ENCODE measurements at regions not wholly inside any gene's neighbourhood (a gene's known extent, or its start where the extent isn't known, plus 50 kb on each side); places are given as distances from the start of the nearest gene placed in this dataset.

DNA sequence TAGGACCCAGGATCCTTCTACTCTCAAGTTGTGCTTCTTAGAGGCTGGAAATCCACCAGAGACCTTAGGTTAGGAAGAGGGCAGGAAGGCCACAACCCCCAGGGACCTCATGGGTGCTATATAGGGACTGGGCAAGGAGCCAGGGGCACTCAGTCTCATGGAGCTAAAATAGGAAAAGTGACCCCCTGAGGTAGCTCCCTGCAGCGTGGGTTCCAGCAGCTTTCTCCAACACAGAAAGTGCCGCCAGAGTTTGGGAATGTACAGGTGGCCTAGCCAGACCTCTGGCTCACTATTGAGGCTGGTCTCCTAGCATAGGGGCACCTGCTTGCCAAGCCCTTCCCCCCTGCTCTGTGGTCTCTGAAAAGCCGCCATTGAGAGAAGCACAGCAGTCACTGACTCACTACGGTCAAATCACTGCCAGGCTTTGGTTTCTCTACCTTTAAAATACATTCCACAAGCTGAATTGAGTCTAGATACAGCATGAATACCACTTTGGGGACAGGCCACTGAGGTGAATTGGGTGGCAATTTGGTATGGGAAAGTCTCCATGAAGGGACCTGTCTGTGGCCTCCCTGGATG, 333.2 kb upstream of the PODXL start:
- intact Hi-C loops (cut with DNase I) = no loop called here
- DNase-seq (no peak), ATAC-seq (ENCODE audit: poor library complexity) (no peak)

DNA sequence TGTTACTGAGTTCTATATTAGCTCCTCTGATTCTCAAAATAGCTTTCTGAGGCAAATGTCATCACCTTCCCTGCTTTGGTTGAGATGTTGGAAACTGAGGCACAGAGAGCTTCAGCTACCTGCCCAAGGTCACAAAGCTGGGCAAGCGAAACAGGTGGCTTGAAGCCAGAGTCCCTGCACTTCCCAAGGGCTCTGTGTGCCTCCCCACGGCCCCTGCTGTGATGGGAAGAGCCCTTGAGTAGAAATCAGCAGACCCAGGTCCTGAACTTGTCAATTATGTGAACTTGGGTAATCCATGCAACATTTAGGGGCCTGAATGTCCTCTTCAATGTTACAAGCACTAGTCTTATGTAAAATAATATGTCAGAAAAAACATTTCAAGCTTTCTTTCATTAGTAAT, 327.3 kb upstream of the PODXL start:
- DNase-seq (no peak), ATAC-seq (ENCODE audit: poor library complexity) (no peak)
- intact Hi-C loops (cut with DNase I) = no loop called here

DNA sequence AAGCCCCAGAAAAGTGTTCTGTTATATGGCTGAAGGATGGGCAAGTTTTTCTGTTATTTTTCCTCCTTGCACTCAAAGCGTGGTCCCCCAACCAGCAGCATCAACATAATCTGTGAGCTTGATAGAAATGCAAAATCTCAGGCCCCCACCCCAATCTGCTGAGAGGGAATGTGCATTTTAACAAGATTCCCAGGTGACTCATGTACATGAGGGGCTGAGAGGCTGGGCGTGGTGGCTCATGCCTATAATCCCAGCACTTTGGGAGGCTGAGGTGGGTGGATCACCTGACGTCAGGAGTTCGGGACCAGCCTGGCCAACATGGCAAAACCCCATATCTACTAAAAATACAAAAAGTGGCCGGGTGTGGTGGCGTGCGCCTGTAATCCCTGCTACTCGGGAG, 326.8 kb upstream of the PODXL start:
- ATAC-seq (ENCODE audit: poor library complexity) = no peak
- intact Hi-C loops (cut with DNase I) = no loop called here

DNA sequence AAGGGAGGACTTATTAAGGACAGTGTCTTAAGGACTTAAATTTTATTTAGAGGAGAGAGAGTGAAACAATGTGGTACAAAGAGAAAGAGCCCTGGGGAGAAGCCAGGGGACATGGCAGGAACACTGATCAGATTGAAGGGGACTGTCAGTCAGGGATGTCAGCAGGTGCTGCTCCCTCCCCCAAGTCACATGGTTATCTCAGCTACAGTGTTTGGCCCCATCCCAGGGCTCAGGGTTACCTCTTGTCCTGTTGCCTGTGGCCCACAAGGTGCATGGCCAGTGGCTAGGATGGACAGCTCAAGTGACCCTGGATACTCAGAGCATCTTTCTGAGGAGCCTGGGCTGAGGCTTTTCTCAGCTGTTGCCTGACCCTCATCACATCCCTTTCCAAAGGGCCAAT, 325.9 kb upstream of the PODXL start:
- intact Hi-C loops (cut with DNase I) = no loop called here
- no peak for DNase-seq
- ATAC-seq (ENCODE audit: poor library complexity) = no peak

More for the DNA sequence above, 326.8 kb upstream of the PODXL start:
- DNase-seq = no peak

DNA sequence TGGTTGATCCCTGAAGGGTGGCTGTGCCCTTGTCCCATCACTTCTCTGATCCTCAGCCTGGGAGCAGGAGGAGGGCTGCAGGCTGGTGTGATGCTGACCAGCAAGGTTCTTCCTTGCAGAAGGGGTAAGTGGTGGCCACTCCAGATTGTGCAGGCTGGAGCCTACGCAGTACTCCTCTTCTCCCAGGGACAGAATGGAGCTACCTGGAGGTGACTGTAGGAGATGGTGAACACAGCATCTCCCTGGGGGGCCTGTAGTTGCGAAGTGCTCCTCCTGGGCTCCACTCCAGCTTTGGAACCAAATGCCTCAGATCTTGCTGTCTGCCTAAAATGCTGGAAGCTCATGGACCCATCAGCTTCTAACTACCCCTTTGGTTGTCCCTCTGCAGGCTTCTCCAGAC, 323.6 kb upstream of the PODXL start:
- ATAC-seq (ENCODE audit: poor library complexity) = no peak
- intact Hi-C loops (cut with DNase I) = no loop called here
- no peak for DNase-seq

DNA sequence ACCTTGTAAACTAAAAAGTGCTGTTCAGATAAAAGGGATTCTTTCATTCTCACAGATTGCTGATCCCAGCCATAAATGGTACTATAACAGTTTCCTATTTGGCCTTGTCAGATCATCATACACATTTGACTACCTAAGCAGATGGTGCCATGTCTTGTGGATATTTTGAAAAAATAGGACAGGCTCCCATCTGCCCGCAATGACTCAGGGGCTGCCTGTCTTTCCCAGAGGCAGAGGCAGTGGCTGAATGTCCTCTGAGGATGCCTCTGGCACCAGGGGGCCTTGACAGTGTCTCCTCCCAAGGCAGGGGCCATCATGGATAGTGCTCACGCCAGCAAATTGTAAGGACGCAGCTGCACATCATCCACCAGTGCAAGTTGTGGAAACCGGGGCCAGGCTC, 323.0 kb upstream of the PODXL start:
- DNase-seq = no peak
- ATAC-seq (ENCODE audit: poor library complexity) = no peak
- intact Hi-C loops (cut with DNase I) = no loop called here

DNA sequence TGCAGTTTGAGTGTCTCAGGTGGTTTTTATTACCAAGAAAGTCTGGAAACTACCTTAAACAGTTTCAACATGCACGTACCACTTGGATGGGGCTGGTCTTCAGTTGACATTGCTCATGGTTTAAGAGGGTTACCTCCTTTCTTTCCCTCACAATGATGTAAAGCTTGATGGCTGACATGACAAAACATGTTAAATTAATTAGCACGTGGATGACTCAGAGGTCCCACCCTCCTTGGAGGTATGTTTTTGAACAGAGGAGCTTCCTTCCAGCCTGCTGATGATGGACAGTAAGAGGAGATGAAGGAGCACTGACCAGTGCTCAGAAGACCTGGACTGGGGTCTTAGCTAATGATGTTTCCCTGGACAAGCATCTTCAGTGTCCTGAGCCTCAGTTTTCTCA, 322.3 kb upstream of the PODXL start:
- DNase-seq (no peak), ATAC-seq (ENCODE audit: poor library complexity) (no peak)
- intact Hi-C loops (cut with DNase I) = no loop called here

DNA sequence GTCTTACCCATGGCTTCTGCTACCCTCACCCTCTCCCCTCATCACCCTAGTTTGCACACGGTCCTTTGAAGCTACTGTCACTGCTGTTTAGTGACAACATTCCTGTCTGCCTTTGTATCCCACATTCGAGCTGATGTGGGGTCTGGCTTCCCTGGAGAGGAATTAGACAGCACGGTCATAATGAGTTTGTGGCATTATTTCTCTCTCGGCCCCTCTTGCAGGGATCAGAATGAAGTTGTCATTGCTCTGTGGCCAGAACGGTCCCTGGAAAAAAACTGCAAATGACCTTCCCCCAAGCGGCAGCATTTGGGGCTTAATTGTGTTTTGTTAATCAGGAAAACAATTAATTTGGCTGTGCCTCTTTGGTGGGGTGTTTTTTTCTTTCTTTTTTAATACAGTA, 317.2 kb upstream of the PODXL start:
- DNase-seq (no peak), ATAC-seq (ENCODE audit: poor library complexity) (no peak)
- intact Hi-C loops (cut with DNase I) = no loop called here

DNA sequence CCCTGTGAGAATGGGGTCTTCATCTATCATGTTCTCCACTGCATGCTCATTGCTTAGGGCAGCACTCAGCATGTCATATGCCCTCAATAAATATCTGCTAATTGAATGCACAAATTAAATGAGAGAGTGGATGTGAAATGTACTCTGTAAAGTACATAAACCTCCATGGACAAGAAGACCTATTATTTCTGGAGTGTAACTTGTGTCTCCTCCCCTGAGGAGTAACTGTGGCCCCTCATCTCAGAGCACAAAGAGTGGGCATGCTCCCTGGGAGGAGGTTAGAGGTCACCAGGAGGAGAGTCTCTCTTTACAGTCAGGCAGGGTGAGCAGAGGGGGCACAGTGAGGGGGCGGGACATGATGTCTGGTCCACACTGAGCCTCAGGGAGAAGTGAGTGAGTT, 313.6 kb upstream of the PODXL start:
- DNase-seq = no peak
- intact Hi-C loops (cut with DNase I) = no loop called here
- ATAC-seq (ENCODE audit: poor library complexity) = no peak

DNA sequence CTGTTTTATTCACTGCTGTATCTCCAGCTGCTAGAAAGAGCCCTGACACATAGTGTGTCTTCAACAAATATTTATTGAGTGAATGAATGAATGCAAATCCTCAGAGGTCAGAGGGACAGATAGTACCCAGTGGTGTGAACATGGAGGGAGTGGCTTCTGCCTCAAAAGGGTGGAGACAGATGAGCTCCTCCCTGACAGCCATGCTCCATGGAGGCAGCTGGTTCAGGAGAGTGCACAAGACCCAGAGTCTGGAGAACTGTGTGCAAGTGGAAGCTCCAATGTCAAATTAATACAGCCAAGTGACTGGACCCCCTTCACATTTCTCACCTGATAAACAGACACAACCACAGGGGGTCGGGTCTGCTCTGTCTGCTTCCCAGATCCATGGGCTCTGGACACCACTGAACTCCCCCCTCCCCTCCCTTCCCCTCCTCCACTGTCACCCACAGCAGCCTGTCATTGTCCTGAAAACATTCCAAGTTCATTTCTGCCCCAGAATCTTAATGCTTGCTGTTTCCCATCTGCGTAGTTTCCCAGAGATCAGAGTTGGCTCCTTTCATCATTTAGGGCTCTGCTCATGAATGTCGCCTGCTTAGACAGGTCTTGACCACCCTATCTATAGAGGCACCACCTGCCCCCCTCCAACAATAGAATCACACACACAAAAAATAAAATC, 312.9 kb upstream of the PODXL start:
- DNase-seq = no peak
- intact Hi-C loops (cut with DNase I) = no loop called here
- no peak for ATAC-seq (ENCODE audit: poor library complexity)

DNA sequence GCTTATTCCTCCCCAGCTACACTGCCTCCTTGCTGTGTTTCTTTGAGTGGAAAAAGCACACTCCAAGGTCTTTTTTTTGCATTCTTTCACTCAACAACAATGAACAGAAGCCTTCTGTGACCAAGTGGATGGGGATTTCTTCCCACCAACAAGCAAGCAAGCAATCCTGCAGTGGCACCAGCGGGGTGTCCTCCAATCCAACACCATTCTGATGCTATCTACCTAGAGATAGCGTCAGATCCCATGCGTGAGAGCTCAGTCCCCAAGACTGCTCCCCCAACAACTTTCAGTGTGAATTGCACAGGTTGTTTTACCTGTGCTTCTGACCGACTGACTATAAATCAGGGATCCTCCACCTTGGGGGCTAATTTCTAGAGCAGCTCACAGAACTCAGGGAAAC, 311.0 kb upstream of the PODXL start:
- no peak for ATAC-seq (ENCODE audit: poor library complexity)
- no peak for DNase-seq
- intact Hi-C loops (cut with DNase I) = no loop called here

DNA sequence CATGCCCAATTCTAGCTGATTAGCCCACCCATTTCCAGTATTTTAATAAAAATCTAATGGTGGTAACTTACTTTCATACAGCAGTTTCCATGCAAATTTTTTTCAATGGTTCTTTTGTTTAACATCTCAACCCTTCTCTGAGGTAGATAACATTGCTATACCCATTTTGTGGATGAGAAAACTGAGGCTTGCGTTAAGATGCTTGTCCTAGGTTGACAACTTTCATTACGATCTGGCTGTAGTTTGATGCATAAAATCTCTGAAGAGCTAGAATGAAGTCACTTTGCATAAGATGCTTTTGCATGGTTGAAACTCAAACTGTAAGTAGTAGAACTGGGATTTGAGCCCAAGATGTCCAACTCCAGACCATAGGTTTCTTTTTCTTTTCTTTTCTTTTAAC, 309.5 kb upstream of the PODXL start:
- no peak for DNase-seq
- no peak for ATAC-seq (ENCODE audit: poor library complexity)
- intact Hi-C loops (cut with DNase I) = no loop called here

DNA sequence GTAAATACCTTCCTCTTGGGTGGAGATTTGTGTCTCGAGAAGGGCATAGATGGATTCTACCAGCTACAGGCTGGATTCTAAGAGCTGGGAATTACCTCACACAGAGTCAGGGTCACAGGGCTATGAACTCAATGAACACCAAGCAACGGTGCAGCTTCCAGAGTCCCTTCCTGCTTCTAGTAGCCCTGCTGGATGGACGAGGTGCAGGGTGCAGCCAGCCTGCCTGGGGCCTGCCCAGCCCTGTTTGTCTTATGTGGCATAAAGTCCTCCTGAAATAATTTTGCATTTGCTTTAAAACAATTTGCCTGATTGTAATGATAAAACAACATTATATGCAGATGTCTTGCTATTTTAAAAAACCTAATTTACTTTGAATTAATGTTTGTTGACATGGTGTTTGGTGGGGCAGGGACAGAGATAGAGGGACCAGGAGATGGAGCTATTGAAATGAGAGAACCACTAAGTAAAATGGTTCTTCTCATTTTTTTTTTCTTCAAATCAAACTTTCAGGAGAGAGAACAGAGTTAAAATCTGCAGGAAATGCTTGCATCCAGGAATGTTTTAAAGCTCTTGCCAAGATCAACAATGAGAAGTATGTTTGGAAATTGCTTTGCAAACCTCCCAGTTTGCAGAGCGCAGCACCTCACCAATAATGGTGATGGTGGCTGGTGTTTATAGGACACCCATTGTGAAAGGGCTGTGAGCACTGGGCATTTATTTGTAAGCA, 305.4 kb upstream of the PODXL start:
- intact Hi-C loops (cut with DNase I) = no loop called here
- ATAC-seq (ENCODE audit: poor library complexity) = no peak
- no peak for DNase-seq

DNA sequence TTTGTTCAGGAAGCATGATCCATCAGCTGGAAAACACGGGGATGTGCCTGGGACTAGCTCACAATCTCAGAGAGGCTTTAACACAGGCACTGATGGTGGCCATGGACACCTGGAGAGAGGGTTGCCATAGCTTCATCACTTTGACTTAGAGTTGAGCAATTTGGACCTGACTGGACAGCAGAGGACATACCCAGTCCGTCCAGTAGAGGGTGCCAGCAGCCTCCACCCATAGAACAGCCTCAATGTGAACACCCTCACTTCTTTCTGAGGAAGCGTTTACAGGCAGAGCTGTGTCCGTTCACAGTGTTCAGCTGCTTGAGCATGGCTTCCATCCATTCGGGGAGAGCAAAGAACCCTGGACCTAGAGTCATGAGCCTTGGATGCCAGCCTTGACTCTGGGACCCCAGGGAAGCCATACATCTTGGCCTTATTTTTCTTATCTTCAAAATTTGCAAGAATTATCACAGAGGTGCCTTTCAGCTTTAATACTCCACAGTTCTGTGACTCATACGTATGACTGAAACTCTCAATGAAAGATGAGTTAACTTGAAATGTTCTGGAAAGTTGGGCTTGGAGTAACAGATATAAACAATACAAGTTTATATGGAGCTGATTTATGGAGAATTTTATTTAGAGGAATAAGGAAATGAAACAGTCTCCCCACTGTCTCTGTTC, 302.9 kb upstream of the PODXL start:
- intact Hi-C loops (cut with DNase I) = no loop called here
- peak; percentile 86 for ATAC-seq (ENCODE audit: poor library complexity)
- peak; percentile 68 for DNase-seq

DNA sequence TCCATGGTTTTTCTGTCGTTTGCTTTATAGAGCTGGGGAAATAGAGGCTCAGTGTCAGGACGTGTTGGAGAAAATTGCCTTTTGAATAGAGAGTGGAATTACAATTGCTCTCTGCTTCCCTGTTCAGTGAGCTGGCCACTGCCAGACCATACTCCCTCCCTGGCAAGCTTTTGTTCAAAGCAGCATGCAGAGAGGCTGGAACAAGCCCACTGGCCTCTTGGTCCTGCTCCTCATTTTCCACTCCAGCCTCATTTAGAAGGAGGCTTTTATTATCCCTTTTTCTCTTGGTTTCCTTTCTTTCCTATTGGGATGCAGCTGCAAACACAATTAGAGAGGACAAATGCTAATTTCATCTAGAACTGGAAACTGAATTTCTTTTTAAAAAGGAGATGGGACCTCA, 302.2 kb upstream of the PODXL start:
- intact Hi-C loops (cut with DNase I) = no loop called here
- ATAC-seq (ENCODE audit: poor library complexity) (no peak), DNase-seq (no peak)

DNA sequence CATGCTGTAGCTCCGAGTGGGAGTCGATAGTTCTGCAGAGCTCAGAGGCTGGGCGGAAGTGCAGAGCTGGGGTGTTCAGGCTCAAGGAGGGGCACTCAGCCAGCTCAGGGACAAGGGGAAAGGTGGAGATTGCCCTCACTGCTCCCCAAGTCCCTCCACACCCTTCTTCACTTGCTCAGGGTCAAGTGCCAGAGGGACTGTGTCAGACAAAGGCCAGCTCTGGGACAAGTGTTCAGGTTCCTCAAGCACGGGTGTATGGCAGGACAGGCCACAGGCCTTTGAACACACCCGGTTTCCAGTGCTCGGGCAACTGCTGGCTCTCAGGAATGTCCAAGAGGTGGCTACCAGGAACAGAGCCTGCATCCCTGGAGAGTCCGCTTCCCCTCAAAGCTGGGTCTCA, 293.0 kb upstream of the PODXL start:
- DNase-seq (no peak), ATAC-seq (ENCODE audit: poor library complexity) (no peak)
- intact Hi-C loops (cut with DNase I) = no loop called here

DNA sequence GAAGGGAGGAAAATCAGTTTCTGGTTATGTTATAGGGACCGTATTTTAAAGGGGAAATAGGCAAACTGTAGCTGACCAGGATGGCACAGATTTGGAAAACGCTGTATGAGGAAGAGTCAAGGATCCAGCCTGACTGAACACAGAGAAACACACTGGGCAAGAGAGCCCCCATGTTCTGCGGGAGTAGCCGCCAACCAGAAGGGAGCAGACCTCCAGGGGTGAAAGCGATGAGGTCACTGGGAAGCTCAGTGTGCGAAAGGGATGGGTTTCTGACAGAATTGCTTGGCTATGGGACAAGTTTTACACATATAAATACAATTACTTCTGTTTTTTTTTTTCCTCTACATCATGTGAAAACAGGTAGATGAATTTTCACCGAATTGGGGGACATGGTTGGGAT, 291.6 kb upstream of the PODXL start:
- ATAC-seq (ENCODE audit: poor library complexity) = no peak
- intact Hi-C loops (cut with DNase I) = no loop called here
- DNase-seq = no peak

DNA sequence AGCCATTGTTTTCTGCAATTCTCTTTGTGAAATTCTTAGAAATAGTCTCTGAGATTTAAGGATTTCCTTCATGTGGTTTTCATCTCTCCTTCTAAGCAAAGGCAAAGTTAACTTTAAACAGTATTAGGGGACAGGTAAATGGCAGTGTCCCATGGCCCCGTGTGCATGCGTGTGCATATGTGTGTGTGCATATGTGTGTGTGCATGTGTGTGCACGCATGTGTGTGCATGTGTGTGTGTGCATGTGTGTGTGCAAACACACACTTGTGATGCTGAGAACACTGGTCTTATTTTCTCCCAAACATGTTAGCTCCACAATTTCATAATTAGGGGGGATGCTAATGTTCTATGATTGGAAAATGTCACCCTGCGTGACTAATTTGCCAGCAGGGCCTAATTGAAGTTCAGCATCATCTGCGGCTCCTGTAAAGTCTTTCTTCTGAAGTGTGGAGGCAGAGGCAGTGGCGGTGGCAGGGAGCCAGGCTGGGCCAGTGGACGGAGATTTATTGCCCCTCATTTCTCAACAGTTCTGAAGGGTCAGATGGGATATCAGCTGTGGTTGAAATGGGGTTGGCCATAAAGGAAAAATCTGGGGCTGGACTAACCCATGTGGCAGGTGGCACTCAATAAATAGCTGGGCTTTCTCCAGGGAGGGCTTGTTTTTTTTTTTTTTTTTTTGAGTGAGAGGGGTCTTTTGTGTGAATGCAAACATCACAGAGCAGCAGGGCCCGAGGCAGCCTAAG, 289.3 kb upstream of the PODXL start:
- ATAC-seq (ENCODE audit: poor library complexity) = no peak
- intact Hi-C loops (cut with DNase I) = no loop called here
- DNase-seq = no peak

DNA sequence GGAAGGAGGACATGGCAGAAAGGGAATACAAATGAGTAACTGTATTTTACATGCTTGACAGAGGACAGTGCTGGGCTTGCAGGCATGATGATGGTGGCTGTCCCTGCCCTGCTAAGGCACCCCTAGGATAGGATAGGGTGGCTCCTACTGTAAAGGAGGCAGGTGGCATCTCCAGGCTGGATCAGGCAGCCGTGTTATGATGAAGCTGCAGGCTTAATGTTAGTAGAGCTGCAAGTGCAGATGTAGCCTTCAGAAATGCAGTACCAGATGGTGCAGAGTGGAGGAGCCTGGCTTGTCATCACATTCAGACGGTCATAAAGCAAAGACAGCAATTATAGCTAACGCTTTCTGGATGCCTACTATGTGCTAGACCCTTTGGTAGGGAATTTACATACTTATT, 287.9 kb upstream of the PODXL start:
- no peak for DNase-seq
- no peak for ATAC-seq (ENCODE audit: poor library complexity)
- intact Hi-C loops (cut with DNase I) = no loop called here

Data from Right ventricle myocardium superior (tissue), 1 donor.